Suprapubic skin (tissue), 4 donors: ENCODE measurements at regions not wholly inside any gene's neighbourhood (a gene's known extent, or its start where the extent isn't known, plus 50 kb on each side); places are given as distances from the start of the nearest gene placed in this dataset.
"Not testable (repeated sequence)": the region's sequence is repeated elsewhere in the genome, so short reads cannot be mapped to it uniquely, and the experiment has no call there.

Experiments
- CTCF ChIP-seq, 2 donors: fragments of 200-600 bp in 1 of 2; fragments of 450-650 bp in 1 of 2; sonication (generic) in 1 of 2; IDR thresholded peaks; one replicate each; pipeline ENCODE4 v1.5.1; 2016 to 2019; ENCODE audit warnings: antibody characterized with exemption in 2 of 2, mild to moderate bottlenecking in 1 of 2, moderate library complexity in 1 of 2
- EP300 ChIP-seq: sonication (generic); formaldehyde crosslinking; IDR thresholded peaks from one replicate; pipeline ENCODE4 v1.6.1; 2017; ENCODE audit warnings: antibody characterized with exemption
- POLR2A ChIP-seq, 2 donors: fragments of 450-650 bp; IDR thresholded peaks; one replicate each; pipeline ENCODE4 v1.6.1; 2017; ENCODE audit warnings: antibody characterized with exemption in 2 of 2, mild to moderate bottlenecking in 2 of 2, moderate library complexity in 2 of 2
- POLR2AphosphoS5 ChIP-seq, 3 donors: sonication (generic); formaldehyde crosslinking; IDR thresholded peaks; one replicate each; pipeline ENCODE4 v1.6.1; 2017; ENCODE audit warnings: antibody characterized with exemption in 3 of 3

DNA sequence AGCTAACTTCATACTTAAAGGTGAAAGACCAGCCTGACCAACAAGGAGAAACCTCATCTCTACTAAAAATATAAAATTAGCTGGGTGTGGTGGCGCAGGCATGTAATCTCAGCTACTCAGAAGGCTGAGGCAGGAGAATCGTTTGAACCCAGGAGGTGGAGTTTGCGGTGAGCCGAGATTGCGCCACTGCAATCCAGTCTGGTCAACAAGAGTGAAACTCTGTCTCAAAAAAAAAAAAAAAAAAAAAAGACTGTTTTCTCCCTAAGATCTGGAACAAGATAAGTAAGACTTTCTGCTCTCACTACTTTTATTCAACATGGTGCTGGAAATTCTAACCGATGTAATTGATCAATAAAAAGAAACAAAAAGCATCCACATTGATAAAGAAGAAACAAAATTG, 131.9 kb upstream of the GALNT2 start:
- TF ChIP-seq CTCF (IDR thresholded peaks at IDR 0.05); POLR2A (IDR thresholded peaks at IDR 0.05); EP300; POLR2AphosphoS5 (IDR thresholded peaks at IDR 0.05): not testable (repeated sequence)
